ACHN (cell line): ENCODE measurements at regions not wholly inside any gene's neighbourhood (a gene's known extent, or its start where the extent isn't known, plus 50 kb on each side); places are given as distances from the start of the nearest gene placed in this dataset.

Experiments used
- DNase-seq: peaks from one replicate; pipeline ENCODE4 v3.0.0-alpha.2; 2015
- in situ Hi-C: cut with HindIII; loops from 2 replicates; pipeline ENCODE4 v1.10.0; 2017; ENCODE audit warnings: low sequenced_read_pairs, low pct_ligation_motif_present, low pct_unique_long_range_greater_than_20kb

- in situ Hi-C loops, result no loop called here
- DNase-seq, result no peak
Measured at GRCh38 chr15:88403351-88403791, 63.8 kb downstream of the MRPL46 start.

DNA sequence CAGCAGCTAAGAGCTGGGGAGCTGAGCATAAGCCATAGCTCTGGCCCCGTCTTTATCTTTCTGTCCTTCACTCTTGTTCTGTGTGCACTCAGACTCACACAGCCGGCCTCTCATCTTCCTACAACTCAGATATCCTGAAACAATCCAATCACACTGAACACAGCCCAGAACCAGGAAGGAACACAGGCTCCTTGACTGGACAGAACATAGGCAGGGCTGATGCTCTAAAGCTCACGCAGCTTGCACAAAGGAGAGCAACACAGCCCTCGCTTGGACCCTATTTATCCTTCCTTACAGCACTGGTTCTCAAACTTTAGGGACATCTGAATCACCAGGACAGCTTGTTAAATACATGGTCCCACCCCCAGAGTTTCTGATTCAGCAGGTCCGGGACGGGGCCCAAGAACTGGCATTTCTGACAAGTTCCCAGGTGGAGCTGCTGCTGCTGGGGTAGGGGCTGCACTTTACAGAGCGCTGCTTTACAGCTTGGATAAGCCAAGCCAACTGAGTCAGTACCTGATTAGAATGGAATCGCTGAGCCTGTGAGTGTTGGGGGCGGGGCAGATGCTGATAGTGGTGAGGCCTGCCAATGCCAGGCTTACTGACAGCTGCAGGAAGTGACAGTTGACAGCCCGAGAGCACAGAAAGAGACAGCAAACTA is 65.1 kb downstream of the MRPL46 start:
- no peak for DNase-seq
- in situ Hi-C loops, result no loop called here

DNA sequence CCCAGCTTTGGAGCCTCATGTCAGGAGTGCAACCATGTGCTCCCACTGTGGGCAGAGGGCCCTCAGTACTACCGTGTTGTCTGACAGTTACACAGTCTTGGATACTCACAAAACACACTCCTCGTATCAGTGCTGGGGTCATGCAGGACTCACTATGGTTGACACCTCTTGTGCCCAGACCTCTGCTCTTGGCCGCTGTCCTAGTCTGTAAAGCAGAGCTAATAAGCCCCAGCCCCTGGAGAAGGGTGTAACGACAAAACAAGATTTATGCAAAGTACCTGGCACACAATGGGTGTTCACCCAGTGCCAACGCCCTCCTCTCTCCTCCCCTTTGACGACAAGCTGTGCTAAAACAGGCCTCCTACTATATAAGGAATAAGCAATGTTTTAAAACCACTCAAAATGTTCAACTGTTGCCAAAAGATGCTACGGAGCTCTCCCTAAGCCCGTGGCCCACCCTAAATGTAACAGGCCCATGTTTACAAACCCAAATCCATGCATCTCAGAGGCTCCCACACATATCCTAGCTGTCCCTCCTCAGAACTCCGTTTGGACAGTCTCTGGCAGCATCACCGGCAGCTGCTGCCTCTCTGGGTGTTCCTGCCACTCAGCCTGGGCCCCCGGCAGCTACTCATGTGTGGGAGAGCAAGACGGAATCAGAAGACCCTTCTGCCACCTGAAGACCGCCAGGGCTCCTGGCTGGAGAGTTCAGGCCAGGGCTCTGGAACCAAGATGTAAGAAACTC is 65.8 kb downstream of the MRPL46 start:
- DNase-seq, result no peak
- in situ Hi-C loops, result no loop called here

DNA sequence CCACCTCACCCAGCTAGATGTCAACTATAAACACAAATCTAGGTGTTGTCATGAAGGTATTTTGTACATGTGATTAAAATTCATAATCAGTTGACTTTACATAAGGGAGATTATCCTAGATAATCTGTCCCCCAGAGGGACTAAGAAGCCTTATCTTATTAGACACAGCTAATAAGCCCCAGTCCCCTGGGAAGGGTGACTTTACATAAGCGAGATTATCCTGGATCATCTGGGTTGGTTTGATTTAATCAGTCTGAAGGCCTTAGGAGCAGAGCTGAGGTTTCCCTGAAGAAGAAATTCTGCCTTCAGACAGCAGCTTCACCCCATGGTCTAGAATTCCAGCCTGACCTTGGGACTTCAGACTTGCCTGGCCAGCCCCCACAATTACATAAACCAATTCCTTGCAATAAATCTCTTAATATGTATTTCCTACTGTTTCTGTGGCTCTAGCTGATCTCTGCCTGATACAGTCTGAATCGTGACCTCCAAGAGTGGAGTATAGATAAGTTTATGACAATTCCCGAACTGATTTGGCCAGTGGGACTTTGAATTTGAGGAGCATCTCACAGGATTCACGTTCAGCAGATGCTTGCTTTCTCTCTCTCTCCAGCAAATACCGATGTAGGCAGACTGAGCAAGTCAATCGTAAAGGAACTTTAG is 66.5 kb downstream of the MRPL46 start:
- in situ Hi-C loops, result no loop called here

GRCh38 chr15:88400084-88400483 is 67.1 kb downstream of the MRPL46 start:
- in situ Hi-C loops, result no loop called here
- no peak for DNase-seq

More for the DNA sequence above, 66.5 kb downstream of the MRPL46 start:
- DNase-seq, result no peak

GRCh38 chr15:88399021-88399685 is 68.0 kb downstream of the MRPL46 start:
- in situ Hi-C loops, result no loop called here
- no peak for DNase-seq

DNA sequence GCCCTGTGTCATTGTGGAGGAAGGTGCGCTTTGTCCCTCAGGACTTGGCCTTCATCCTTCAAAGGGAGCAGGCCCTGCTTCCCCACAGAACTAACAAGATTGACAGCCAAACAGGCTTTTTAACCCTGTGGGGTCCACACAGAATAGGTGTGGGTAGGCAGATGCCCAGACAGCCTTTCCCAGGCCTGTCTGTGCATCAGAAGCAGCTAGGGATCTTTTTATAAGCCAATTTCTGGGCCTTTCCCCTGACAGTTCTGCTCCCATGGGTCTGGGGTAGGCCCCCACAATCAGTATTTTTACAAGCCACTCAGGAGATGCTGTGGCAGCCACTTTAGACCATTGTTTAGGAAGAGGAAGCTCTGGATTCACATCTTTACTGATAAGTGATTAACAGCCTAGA is 69.2 kb downstream of the MRPL46 start:
- in situ Hi-C loops, result no loop called here
- DNase-seq, result no peak

- in situ Hi-C loops, result no loop called here
Measured at GRCh38 chr15:88397506-88397905, 69.7 kb downstream of the MRPL46 start.

DNA sequence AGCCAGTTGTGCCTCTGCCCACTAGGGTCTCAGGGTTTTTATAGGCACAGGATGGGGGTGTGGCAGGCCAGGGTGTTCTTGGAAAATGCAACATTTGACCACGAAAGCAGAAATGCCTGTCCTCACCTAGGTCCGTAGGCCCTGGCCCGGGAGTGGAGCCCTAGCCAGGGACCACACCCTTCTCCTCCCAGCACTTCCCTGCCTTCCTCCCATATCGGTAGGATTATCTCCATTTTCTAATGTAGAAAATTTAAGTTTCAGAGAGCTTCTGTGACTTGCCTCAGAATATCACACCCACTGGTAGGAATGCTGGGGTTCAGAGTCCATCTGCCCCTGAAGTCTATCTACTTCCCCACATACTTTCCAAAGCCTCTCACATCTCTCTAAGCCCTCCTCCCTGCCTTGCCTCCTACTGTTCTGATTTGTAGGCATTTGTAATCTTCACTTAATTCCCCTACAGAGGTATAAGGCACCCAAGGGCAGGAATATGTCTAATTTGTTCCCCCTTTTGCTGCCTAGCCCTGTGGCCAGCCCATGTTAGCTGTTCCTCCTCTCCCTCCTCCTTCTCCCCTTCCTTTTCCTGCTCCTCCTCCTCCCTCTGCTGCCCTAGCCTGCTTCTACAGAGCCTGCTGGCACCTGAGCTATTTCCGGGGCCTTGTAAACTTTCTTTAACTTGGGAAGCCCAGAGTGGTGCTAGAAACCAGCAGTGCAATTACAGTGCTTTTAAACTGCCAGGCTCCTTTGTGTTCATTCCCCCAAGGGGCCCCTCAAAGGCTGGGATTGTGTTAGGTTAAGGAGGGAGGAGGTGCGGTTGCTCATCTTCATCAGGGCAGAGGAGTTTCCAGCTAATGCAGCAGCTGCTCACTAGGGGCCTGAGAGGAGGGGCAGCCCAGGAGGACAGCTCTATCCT is 71.1 kb downstream of the MRPL46 start:
- DNase-seq, result no peak
- in situ Hi-C loops, result no loop called here

More at GRCh38 chr15:88397506-88397905, 69.7 kb downstream of the MRPL46 start:
- DNase-seq, result no peak

GRCh38 chr15:88395241-88395640 is 71.9 kb downstream of the MRPL46 start:
- no peak for DNase-seq
- in situ Hi-C loops, result no loop called here

- no peak for DNase-seq
- in situ Hi-C loops, result no loop called here
Measured at GRCh38 chr15:88394553-88395145, 72.5 kb downstream of the MRPL46 start.

DNA sequence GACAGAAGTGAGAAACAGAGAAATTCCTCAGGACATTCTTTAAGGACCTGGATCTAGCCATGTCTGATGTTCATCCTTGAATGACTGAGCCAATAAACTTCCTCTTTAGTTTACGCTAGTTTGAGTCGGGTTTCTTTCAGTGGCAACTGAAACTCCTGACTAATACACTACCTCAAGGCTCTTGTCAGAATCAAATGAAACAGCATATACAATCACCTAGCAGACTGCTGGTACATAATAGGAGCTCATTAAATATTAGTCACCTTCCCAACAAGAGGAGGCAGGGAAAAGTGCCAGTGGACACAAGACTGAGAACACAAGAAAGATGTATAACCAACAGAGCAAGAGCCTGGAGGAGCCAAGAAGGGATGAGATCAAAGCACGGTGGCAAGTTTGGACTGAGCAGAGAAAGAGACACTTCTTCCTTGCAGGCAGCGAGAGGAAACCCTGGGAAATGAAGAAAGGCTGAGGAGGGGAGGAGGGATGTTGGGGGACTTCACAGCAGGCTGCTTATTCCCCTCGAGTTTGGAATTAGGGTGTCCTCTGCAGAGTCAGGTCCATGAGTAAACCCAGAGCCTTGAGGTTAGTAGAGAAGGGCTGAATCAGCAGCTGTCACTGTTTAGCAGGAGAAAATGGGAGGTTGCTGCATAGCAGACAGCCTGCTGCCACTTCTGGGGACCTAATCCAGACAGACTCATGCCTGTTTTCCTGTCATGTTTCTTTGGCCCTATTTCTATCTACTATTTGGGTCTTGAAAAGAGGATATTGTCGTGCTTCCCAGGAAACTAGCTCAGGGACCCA is 73.3 kb downstream of the MRPL46 start:
- no peak for DNase-seq
- in situ Hi-C loops, result no loop called here

GRCh38 chr15:88391700-88392099 is 75.5 kb downstream of the MRPL46 start:
- in situ Hi-C loops, result no loop called here

DNA sequence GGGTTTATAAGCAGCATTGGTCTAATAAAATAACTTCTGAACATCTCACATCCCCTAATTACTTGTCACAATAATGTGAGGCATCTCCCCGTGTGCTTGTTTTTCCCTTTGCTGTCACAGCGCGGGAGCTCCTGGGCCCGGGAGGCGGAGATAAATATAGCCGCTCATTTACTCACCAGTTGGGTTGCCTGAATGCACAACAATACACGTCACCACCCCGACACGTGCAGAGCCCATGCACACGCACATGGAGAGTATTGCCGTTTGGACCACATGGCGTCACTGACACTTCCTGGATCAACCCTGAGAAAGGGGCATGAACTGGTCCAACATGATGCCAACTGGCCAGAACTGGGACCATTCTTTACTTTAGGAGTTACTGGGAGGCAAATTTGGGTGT is 76.2 kb downstream of the MRPL46 start:
- DNase-seq, result no peak
- in situ Hi-C loops, result no loop called here

More at GRCh38 chr15:88391700-88392099, 75.5 kb downstream of the MRPL46 start:
- no peak for DNase-seq

- in situ Hi-C loops, result no loop called here
- no peak for DNase-seq
Measured at GRCh38 chr15:88390164-88390901, 76.9 kb downstream of the MRPL46 start.

DNA sequence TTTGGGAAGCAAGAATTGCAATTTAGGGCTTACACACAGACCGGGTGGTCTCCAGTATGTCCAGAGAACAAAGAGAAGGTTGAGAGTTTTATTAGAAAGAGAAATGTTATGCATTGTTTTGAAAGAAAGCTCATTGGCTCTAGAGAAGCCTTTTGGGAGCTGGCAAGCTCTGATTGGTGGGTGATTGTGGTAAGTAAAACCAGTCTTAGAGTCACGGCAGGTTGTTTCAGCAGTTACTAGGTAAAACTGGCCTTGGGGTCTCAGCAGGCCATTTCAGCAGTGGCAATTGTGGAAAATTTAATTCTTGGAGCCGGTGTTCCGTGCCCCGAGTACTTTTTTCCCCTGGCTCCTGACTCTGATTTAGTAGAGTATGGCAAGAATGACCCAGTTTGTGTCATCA is 78.1 kb downstream of the MRPL46 start:
- no peak for DNase-seq
- in situ Hi-C loops, result no loop called here
